Fibroblast of gingiva (primary cell): ENCODE measurements at regions not wholly inside any gene's neighbourhood (a gene's known extent, or its start where the extent isn't known, plus 50 kb on each side); places are given as distances from the start of the nearest gene placed in this dataset.

Experiments
- DNase-seq: peaks from one replicate; pipeline ENCODE4 v3.0.0-alpha.2; 2011; ENCODE audit warnings: low read depth

GRCh38 chr11:45473341-45473895, 187.3 kb upstream of the SYT13 start:
- no peak for DNase-seq

DNA sequence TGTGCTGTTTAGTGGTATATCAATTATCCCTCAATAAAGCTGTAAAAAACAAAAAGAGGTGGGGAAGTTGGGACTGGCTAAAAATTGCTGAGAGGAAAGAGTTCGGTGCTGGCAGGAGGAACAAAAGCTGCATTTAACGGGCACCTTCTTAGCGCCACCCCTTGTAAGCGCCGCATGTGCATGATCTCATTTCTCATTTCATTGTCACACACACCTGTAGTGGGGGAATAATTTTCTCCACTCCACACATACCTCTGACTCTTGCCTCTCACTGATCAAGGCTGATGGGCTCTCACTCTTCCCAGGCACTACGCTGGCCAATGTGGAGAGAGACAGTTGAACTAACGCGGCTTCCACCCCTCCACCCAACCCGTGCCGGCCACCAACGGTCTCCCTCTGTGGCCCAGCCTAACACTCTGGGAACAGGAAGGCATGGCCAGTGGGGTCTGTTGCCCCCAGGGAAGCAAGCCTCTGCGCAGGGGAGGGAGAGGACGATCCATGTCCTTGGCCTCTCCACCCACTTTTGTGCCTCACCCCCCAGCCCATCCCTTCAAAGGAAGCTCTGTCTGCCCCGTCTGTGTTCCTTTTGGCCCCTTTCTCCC, 186.7 kb upstream of the SYT13 start:
- no peak for DNase-seq

DNA sequence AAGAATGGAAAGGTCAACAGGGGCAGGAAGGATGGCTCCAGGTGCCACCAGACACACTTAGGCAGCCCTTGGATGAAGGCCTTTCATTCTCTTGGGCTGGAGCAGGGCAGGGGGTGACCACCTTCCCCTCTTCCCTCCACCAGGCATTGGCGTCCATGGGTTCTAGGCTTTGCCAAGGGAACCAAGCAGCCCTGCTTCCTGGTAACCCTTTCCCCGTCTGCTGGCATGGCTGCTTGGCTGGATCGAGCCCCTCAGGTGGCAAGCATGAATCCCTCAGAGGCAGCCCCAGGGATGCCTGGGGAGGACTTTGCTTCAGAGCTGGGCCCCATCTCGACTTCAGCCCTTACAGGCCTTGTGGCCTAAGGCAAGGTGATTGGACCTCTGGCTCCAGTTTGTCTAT, 185.1 kb upstream of the SYT13 start:
- no peak for DNase-seq

- no peak for DNase-seq
Observed at GRCh38 chr11:45470794-45471167, 184.6 kb upstream of the SYT13 start.

GRCh38 chr11:45470151-45470793, 184.1 kb upstream of the SYT13 start:
- peak; percentile 65 for DNase-seq

- no peak for DNase-seq
Observed at GRCh38 chr11:45468267-45468856, 182.2 kb upstream of the SYT13 start.

DNA sequence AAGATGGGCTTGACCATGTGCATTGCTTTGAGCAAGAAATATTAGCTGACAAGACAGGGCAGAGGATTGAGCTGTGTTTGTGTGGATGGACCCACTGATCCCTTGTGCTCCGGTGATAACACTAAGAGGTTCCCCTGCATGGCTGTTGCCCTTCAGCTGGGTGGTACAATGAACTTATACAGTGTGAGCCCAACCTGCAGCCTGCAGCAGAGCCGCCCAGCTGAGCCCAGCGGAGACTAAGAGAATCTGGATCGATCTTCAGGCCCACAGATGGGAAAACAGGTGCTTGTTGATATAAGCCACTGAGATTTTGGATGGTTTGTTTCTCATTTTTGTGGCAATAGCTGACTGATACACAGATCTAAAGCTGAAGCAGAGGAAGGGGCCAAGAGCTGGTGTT, 177.4 kb upstream of the SYT13 start:
- no peak for DNase-seq

DNA sequence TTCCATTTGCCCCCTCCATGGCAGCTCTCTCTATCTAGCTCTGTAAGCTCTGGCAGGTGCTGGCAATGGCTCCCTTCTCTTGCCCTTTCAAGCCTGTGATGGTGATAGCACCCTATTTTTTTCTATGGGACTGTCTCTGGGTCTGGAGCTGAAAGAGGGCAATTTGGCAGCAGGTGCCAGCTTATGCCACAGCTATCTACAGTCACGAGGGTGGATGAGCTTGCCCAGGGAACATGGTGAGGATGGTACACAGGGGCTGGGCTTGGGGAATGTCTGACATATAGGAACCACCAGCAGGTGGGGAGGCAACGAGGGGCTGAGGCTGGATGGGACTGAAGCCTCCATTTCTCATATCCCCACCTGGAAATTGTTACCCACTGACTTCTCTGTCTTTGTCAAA, 175.4 kb upstream of the SYT13 start:
- no peak for DNase-seq

GRCh38 chr11:45459491-45459890, 173.3 kb upstream of the SYT13 start:
- DNase-seq: no peak

- DNase-seq: no peak
Observed at GRCh38 chr11:45458269-45458668, 172.1 kb upstream of the SYT13 start.

DNA sequence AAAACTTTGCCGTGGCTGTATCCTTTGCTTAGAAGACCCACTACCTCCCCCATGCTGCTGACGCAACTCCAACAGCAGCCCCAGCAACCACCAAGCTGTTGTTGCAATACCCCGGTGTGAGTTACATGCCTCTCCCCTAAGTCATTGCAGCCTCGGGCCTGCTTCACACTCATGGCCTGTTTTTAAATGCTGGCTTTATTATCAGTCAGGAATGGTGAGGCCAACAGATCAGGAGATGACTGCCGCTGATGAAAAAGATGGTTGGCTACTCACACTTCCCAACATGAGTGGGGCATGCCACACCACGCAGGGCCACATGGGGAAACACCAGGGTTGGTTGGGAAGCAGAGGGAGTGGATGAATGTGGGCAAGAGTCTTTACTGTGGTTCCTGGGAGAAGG, 171.5 kb upstream of the SYT13 start:
- peak; percentile 79 for DNase-seq

- DNase-seq: no peak
Observed at GRCh38 chr11:45456686-45457085, 170.5 kb upstream of the SYT13 start.

- DNase-seq: peak; percentile 7
Observed at GRCh38 chr11:45455536-45455935, 169.4 kb upstream of the SYT13 start.

- DNase-seq: no peak
Observed at GRCh38 chr11:45454917-45455401, 168.8 kb upstream of the SYT13 start.

- DNase-seq: no peak
Observed at GRCh38 chr11:45453721-45454120, 167.6 kb upstream of the SYT13 start.

- DNase-seq: no peak
Observed at GRCh38 chr11:45451766-45452440, 165.8 kb upstream of the SYT13 start.

DNA sequence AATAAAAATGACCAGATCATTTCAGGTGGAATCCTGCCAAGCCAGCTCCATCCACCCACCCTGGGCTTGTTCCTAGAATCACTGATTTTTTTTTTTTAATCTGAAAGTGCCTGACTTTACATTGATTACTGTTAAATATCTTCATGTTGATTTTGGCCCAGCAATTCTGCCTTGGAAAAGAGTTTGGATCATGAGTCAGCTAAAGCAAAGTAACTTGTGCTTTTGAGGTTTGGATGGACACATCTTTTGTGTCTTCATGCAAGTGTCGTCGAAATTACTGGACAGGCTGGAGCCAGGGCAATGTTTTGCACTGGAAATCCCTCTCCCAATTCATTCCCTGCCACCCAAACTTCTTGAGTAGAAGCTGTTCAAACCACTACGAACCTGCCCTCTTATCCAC, 164.0 kb upstream of the SYT13 start:
- DNase-seq: peak; percentile 51

DNA sequence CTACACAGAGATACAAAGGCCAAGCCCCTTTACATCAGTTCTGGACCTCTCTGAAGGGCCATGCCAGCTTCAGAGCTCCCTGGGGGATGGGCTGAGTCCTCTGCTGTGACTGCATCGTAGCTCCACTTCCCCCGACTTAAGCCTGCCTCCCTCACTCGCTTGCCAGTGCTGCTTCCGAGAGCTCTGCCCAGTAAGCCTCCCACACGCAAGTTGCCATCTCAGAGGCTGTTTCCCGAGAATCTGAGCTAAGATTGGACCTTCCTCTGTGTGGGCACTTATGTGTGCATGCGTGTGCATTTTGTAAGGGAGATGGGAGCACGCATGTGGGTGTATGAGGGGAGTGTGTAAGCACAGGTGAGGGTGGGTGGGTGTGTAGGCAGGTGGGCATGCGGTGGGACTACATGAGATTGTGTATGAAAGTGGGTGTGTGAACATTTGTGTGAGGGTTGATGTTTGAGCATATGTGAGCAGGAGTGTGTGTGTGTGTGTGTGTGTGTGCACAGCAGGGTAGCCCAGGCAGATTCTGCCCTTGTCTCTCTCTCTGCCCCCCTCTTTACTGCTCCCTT, 163.0 kb upstream of the SYT13 start:
- no peak for DNase-seq

GRCh38 chr11:45448561-45448960, 162.4 kb upstream of the SYT13 start:
- DNase-seq: no peak

- DNase-seq: no peak
Observed at GRCh38 chr11:45446998-45447397, 160.9 kb upstream of the SYT13 start.

- no peak for DNase-seq
Observed at GRCh38 chr11:45446434-45446833, 160.3 kb upstream of the SYT13 start.

DNA sequence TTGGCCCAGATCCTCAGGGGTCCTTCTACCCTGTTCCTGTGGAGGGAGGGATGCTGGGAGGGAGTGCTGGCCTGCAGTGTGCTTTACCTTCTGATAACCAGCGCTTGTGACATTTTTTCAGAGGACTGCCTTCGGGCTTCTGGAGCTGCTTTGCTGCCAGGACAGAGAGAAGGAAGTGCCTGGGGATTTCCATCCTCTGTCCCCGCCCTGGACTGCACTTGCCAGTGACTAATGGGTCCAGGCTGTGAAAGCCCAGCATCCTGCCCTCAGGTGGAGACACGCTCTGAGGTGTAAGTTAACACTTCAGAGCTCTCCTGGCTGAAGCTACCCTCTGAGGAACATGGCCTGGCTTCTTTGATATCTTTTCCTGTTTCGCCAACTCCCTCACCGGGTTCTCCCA, 158.7 kb upstream of the SYT13 start:
- DNase-seq: no peak

GRCh38 chr11:45440111-45440510, 154.0 kb upstream of the SYT13 start:
- no peak for DNase-seq
